ENCODE measurements at regions not wholly inside any gene's neighbourhood (a gene's known extent, or its start where the extent isn't known, plus 50 kb on each side); places are given as distances from the start of the nearest gene placed in this dataset.

GRCh38 chr1:79448426-79448825 lies 441.9 kb upstream of the ADGRL4 start:
- FAIRE-seq = no peak
- H3K27me3 ChIP-seq (ENCODE audit: control insufficient read depth, insufficient read depth, low read length) = no peaks in the 10 kb centered on the region

GRCh38 chr1:79441238-79441637 lies 434.7 kb upstream of the ADGRL4 start:
- no peaks in the 10 kb centered on the region for H3K9me3 ChIP-seq (ENCODE audit: control insufficient read depth in 2 of 3, insufficient read depth in 1 of 3, low read length in 3 of 3)
- H3K4me3 ChIP-seq (ENCODE audit: low read length in 3 of 3) = no peak overlapping the region
- H3K27me3 ChIP-seq (ENCODE audit: control insufficient read depth, insufficient read depth, low read length) = no peaks in the 10 kb centered on the region
- H3K27ac ChIP-seq (ENCODE audit: low read depth in 2 of 2, low read length in 2 of 2) = no peak overlapping the region
- H3K9ac ChIP-seq (ENCODE audit: low read length in 3 of 3) = no peak overlapping the region
- intact Hi-C loops (cut with DNase I) = no loop called here
- no peaks in the 10 kb centered on the region for H3K36me3 ChIP-seq (ENCODE audit: control insufficient read depth in 2 of 3, insufficient read depth in 3 of 3, low read length in 3 of 3)
- DNase-seq (no peak), FAIRE-seq (no peak)
- TF ChIP-seq, protein P1, sequence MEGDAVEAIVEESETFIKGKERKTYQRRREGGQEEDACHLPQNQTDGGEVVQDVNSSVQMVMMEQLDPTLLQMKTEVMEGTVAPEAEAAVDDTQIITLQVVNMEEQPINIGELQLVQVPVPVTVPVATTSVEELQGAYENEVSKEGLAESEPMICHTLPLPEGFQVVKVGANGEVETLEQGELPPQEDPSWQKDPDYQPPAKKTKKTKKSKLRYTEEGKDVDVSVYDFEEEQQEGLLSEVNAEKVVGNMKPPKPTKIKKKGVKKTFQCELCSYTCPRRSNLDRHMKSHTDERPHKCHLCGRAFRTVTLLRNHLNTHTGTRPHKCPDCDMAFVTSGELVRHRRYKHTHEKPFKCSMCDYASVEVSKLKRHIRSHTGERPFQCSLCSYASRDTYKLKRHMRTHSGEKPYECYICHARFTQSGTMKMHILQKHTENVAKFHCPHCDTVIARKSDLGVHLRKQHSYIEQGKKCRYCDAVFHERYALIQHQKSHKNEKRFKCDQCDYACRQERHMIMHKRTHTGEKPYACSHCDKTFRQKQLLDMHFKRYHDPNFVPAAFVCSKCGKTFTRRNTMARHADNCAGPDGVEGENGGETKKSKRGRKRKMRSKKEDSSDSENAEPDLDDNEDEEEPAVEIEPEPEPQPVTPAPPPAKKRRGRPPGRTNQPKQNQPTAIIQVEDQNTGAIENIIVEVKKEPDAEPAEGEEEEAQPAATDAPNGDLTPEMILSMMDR (IDR thresholded peaks at IDR 0.05; ENCODE audit: borderline replicate concordance, extremely low read depth, insufficient read depth) = no peak
- H3K4me1 ChIP-seq (ENCODE audit: control insufficient read depth in 2 of 3, insufficient read depth in 2 of 3, low read depth in 1 of 3, low read length in 3 of 3) = no peaks in the 10 kb centered on the region

More at GRCh38 chr1:79448426-79448825, 441.9 kb upstream of the ADGRL4 start:
- Histone ChIP-seq H3K36me3 (ENCODE audit: control insufficient read depth in 2 of 3, insufficient read depth in 3 of 3, low read length in 3 of 3) (no peaks in the 10 kb centered on the region), H3K4me3 (ENCODE audit: low read length in 3 of 3) (no peak overlapping the region), H3K9me3 (ENCODE audit: control insufficient read depth in 2 of 3, insufficient read depth in 1 of 3, low read length in 3 of 3) (no peaks in the 10 kb centered on the region), H3K4me1 (ENCODE audit: control insufficient read depth in 2 of 3, insufficient read depth in 2 of 3, low read depth in 1 of 3, low read length in 3 of 3) (no peaks in the 10 kb centered on the region), H3K27ac (ENCODE audit: low read depth in 2 of 2, low read length in 2 of 2) (no peak overlapping the region), H3K9ac (ENCODE audit: low read length in 3 of 3) (no peak overlapping the region)
- no peak for DNase-seq
- intact Hi-C loops (cut with DNase I) = no loop called here
- TF ChIP-seq, protein P1 (IDR thresholded peaks at IDR 0.05; ENCODE audit: borderline replicate concordance, extremely low read depth, insufficient read depth) = no peak

DNA sequence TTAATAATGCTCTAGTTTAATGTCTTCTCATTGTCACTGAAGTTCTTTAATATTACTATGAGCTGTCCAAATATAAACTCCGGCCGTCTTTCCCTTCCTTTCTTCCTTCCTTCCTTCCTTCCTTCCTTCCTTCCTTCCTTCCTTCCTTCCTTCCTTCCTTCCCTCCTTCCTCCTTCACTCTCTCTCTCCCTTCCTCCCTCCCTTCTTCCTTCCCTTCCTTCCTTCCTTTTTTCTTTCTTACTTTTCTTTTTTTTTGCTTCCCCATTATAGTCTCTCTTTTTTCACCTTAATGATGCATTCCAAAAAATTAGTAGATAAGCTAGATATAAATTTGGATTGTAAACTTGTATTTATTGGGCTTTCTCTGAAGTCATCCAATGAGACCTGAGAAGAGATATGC lies 431.0 kb upstream of the ADGRL4 start:
- H3K27me3 ChIP-seq (ENCODE audit: control insufficient read depth, insufficient read depth, low read length) = no peaks in the 10 kb centered on the region
- no peak overlapping the region for H3K9ac ChIP-seq (ENCODE audit: low read length in 3 of 3)
- no peak overlapping the region for H3K27ac ChIP-seq (ENCODE audit: low read depth in 2 of 2, low read length in 2 of 2)
- no peaks in the 10 kb centered on the region for H3K4me1 ChIP-seq (ENCODE audit: control insufficient read depth in 2 of 3, insufficient read depth in 2 of 3, low read depth in 1 of 3, low read length in 3 of 3)
- intact Hi-C loops (cut with DNase I) = no loop called here
- TF ChIP-seq, protein P1 (IDR thresholded peaks at IDR 0.05; ENCODE audit: borderline replicate concordance, extremely low read depth, insufficient read depth) = no peak
- no peak for DNase-seq
- H3K9me3 ChIP-seq (ENCODE audit: control insufficient read depth in 2 of 3, insufficient read depth in 1 of 3, low read length in 3 of 3) = no peaks in the 10 kb centered on the region
- no peak overlapping the region for H3K4me3 ChIP-seq (ENCODE audit: low read length in 3 of 3)
- no peak for FAIRE-seq
- no peaks in the 10 kb centered on the region for H3K36me3 ChIP-seq (ENCODE audit: control insufficient read depth in 2 of 3, insufficient read depth in 3 of 3, low read length in 3 of 3)

DNA sequence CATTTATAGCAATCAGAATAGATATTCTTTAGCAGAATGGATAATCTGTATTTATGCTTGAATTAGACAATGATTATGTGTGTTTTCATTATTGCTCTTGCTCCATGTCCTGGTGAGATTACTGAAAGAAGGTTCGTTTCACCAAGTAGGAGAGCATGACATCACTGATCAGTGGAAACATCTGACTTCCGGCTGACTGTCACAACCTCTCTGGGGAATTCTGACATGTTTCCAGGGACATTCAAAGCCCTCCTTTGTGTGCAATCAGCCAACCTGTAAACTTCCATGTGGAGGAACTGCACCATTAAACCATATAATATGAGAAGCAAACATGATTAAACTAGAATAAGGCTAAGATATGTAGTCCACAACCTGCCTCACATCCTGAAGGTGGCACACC lies 424.8 kb upstream of the ADGRL4 start:
- Histone ChIP-seq H3K4me1 (ENCODE audit: control insufficient read depth in 2 of 3, insufficient read depth in 2 of 3, low read depth in 1 of 3, low read length in 3 of 3) (no peaks in the 10 kb centered on the region), H3K36me3 (ENCODE audit: control insufficient read depth in 2 of 3, insufficient read depth in 3 of 3, low read length in 3 of 3) (no peaks in the 10 kb centered on the region), H3K4me3 (ENCODE audit: low read length in 3 of 3) (no peak overlapping the region), H3K9ac (ENCODE audit: low read length in 3 of 3) (no peak overlapping the region), H3K27ac (ENCODE audit: low read depth in 2 of 2, low read length in 2 of 2) (no peak overlapping the region), H3K27me3 (ENCODE audit: control insufficient read depth, insufficient read depth, low read length) (no peaks in the 10 kb centered on the region), H3K9me3 (ENCODE audit: control insufficient read depth in 2 of 3, insufficient read depth in 1 of 3, low read length in 3 of 3) (no peaks in the 10 kb centered on the region)
- intact Hi-C loops (cut with DNase I) = no loop called here
- no peak for FAIRE-seq
- DNase-seq = no peak
- TF ChIP-seq, protein P1 (IDR thresholded peaks at IDR 0.05; ENCODE audit: borderline replicate concordance, extremely low read depth, insufficient read depth) = no peak

Measured in kidney (tissue), 13 donors.